ENCODE measurements at regions not wholly inside any gene's neighbourhood (a gene's known extent, or its start where the extent isn't known, plus 50 kb on each side); places are given as distances from the start of the nearest gene placed in this dataset.

GRCh38 chr11:90606721-90607120, 383.9 kb upstream of the CHORDC1 start:
- H4K20me1 ChIP-seq (ENCODE audit: insufficient read depth, low read length), result no peaks in the 10 kb centered on the region
- no peak overlapping the region for H2AFZ ChIP-seq (ENCODE audit: low read depth, low read length)
- H3K27ac ChIP-seq (ENCODE audit: low read length), result no peak overlapping the region
- no peaks in the 10 kb centered on the region for H3K9me3 ChIP-seq (ENCODE audit: insufficient read depth, low read length)
- no peak overlapping the region for H3K9ac ChIP-seq (ENCODE audit: low read length)
- H3K4me2 ChIP-seq (ENCODE audit: low read length), result no peak overlapping the region
- H3K4me1 ChIP-seq (ENCODE audit: low read length), result no peaks in the 10 kb centered on the region
- no peaks in the 10 kb centered on the region for H3K27me3 ChIP-seq (ENCODE audit: low read depth, low read length)
- H3K4me3 ChIP-seq (ENCODE audit: low read length), result no peak overlapping the region
- TF ChIP-seq EZH2phosphoT487 (IDR thresholded peaks at IDR 0.05; ENCODE audit: low read depth), result no peak
- TF ChIP-seq, protein P1, sequence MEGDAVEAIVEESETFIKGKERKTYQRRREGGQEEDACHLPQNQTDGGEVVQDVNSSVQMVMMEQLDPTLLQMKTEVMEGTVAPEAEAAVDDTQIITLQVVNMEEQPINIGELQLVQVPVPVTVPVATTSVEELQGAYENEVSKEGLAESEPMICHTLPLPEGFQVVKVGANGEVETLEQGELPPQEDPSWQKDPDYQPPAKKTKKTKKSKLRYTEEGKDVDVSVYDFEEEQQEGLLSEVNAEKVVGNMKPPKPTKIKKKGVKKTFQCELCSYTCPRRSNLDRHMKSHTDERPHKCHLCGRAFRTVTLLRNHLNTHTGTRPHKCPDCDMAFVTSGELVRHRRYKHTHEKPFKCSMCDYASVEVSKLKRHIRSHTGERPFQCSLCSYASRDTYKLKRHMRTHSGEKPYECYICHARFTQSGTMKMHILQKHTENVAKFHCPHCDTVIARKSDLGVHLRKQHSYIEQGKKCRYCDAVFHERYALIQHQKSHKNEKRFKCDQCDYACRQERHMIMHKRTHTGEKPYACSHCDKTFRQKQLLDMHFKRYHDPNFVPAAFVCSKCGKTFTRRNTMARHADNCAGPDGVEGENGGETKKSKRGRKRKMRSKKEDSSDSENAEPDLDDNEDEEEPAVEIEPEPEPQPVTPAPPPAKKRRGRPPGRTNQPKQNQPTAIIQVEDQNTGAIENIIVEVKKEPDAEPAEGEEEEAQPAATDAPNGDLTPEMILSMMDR (IDR thresholded peaks at IDR 0.05; ENCODE audit: low read depth, low read length), result no peak
- no peaks in the 10 kb centered on the region for H3K79me2 ChIP-seq (ENCODE audit: low read length)
- H3K36me3 ChIP-seq (replicated peaks; ENCODE audit: low read depth, low read length), result no peaks in the 10 kb centered on the region

- H3K36me3 ChIP-seq (replicated peaks; ENCODE audit: low read depth, low read length), result no peaks in the 10 kb centered on the region
- H3K9ac ChIP-seq (ENCODE audit: low read length), result no peak overlapping the region
- H3K4me2 ChIP-seq (ENCODE audit: low read length), result no peak overlapping the region
- H2AFZ ChIP-seq (ENCODE audit: low read depth, low read length), result no peak overlapping the region
- H3K79me2 ChIP-seq (ENCODE audit: low read length), result no peaks in the 10 kb centered on the region
- no peaks in the 10 kb centered on the region for H4K20me1 ChIP-seq (ENCODE audit: insufficient read depth, low read length)
- H3K4me1 ChIP-seq (ENCODE audit: low read length), result no peaks in the 10 kb centered on the region
- no peaks in the 10 kb centered on the region for H3K9me3 ChIP-seq (ENCODE audit: insufficient read depth, low read length)
- no peak overlapping the region for H3K27ac ChIP-seq (ENCODE audit: low read length)
- H3K4me3 ChIP-seq (ENCODE audit: low read length), result no peak overlapping the region
- no peak for TF ChIP-seq EZH2phosphoT487 (IDR thresholded peaks at IDR 0.05; ENCODE audit: low read depth)
- TF ChIP-seq, protein P1 (IDR thresholded peaks at IDR 0.05; ENCODE audit: low read depth, low read length), result no peak
- no peaks in the 10 kb centered on the region for H3K27me3 ChIP-seq (ENCODE audit: low read depth, low read length)
These were observed 378.4 kb upstream of the CHORDC1 start for GRCh38 chr11:90601261-90601660.

DNA sequence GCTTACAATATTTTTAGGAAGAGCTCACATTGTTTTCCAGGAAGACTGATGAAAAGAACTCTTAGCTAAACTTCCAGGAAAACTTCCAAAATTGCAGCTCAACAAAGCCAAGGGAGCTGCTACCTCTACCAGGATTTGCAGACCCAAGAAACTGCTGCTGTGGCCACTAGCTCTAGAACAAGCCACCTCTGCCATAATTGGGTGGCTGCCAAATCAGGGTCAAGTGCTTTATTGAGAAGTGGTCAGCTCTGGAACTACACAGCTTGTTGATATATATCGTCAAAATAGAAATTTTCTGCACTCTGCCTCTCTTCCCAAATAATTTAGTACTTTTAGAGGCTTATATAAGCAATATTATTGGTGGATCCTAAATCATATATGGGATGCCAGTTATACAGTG, 371.8 kb upstream of the CHORDC1 start:
- no peak overlapping the region for H3K4me2 ChIP-seq (ENCODE audit: low read length)
- H3K79me2 ChIP-seq (ENCODE audit: low read length), result no peaks in the 10 kb centered on the region
- H2AFZ ChIP-seq (ENCODE audit: low read depth, low read length), result no peak overlapping the region
- H3K4me1 ChIP-seq (ENCODE audit: low read length), result 0 out of 2 replicates have a peak, but pooled peaks cover 3% of the 10 kb centered on the region
- no peak overlapping the region for H3K9ac ChIP-seq (ENCODE audit: low read length)
- H3K9me3 ChIP-seq (ENCODE audit: insufficient read depth, low read length), result no peaks in the 10 kb centered on the region
- H3K27me3 ChIP-seq (ENCODE audit: low read depth, low read length), result no peaks in the 10 kb centered on the region
- TF ChIP-seq EZH2phosphoT487 (IDR thresholded peaks at IDR 0.05; ENCODE audit: low read depth), result no peak
- TF ChIP-seq, protein P1 (IDR thresholded peaks at IDR 0.05; ENCODE audit: low read depth, low read length), result no peak
- no peaks in the 10 kb centered on the region for H4K20me1 ChIP-seq (ENCODE audit: insufficient read depth, low read length)
- no peaks in the 10 kb centered on the region for H3K36me3 ChIP-seq (replicated peaks; ENCODE audit: low read depth, low read length)
- H3K4me3 ChIP-seq (ENCODE audit: low read length), result no peak overlapping the region
- no peak overlapping the region for H3K27ac ChIP-seq (ENCODE audit: low read length)

DNA sequence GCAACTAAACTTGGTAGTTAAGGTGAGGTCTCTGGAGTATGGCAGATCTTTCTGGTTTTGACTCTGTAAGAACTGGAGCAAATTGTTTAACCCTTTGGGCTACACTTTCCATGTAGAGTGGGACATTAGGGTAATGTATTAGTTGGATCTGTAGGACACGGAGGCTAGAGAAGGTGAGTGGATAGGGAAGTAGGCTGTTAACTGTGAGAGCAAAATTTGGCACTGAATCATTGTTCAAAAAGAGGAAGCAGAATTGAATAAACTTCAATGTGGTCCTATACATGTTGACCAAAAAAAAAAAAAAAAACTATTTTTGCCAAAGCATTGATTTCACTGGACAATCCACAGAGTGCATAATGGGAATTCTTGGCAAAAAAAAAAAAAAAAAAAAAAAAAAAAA, 370.2 kb upstream of the CHORDC1 start:
- H3K9ac ChIP-seq (ENCODE audit: low read length), result no peak overlapping the region

More for the DNA sequence above, 370.2 kb upstream of the CHORDC1 start:
- Histone ChIP-seq H3K27ac (ENCODE audit: low read length) (no peak overlapping the region), H3K4me1 (ENCODE audit: low read length) (0 out of 2 replicates have a peak, but pooled peaks cover 3% of the 10 kb centered on the region), H3K9me3 (ENCODE audit: insufficient read depth, low read length) (no peaks in the 10 kb centered on the region), H3K36me3 (replicated peaks; ENCODE audit: low read depth, low read length) (no peaks in the 10 kb centered on the region), H3K79me2 (ENCODE audit: low read length) (no peaks in the 10 kb centered on the region), H2AFZ (ENCODE audit: low read depth, low read length) (no peak overlapping the region), H3K4me2 (ENCODE audit: low read length) (no peak overlapping the region), H4K20me1 (ENCODE audit: insufficient read depth, low read length) (no peaks in the 10 kb centered on the region), H3K27me3 (ENCODE audit: low read depth, low read length) (no peaks in the 10 kb centered on the region), H3K4me3 (ENCODE audit: low read length) (no peak overlapping the region)
- no peak for TF ChIP-seq EZH2phosphoT487 (IDR thresholded peaks at IDR 0.05; ENCODE audit: low read depth)
- TF ChIP-seq, protein P1 (IDR thresholded peaks at IDR 0.05; ENCODE audit: low read depth, low read length), result no peak
